CD4-positive, alpha-beta T cell treated with Interleukin-4 for 4 hours (primary cell): ENCODE measurements at regions not wholly inside any gene's neighbourhood (a gene's known extent, or its start where the extent isn't known, plus 50 kb on each side); places are given as distances from the start of the nearest gene placed in this dataset.
"Not testable (repeated sequence)": the region's sequence is repeated elsewhere in the genome, so short reads cannot be mapped to it uniquely, and the experiment has no call there.

Source experiments
- DNase-seq: peaks from one replicate; pipeline ENCODE4 v3.0.0-alpha.2; 2020

DNA sequence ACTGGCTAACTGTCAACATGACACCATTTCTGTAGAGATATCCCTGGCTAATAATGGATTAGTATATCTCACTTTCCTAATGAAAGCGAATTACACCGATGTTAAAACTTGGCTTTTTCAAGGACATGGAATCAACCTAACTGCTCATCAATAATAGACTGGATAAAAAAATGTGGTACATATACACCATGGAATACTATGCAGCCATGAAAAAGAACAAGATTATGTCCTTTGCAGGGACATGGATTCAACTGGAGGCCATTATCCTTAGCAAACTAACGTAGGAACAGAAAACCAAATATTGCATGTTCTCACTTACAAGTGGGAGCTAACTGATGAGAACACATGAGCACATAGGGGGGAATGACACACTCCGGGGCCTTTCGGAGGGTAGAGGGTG is 62.6 kb downstream of the ZIC1 start:
- no peak for DNase-seq

DNA sequence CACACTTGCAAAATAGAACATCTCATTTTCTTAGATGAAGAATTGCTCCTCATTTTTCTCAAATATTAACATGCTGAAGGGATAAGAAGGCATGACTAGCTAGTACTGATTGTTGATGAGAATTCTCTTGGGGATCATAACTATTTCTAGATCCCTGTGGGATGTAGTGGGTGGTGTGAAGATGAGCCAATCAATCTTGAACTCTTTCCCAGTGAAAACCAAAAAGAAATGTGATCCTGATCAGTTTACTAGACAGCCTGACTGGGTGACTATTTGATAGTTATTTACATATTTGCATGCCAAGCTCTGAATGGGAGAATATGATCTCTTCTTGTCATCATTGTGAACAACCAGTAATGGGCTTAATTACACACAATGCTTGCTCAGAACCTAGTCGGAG is 63.7 kb downstream of the ZIC1 start:
- DNase-seq: no peak

- no peak for DNase-seq
Observed at GRCh38 chr3:147483145-147483544, 74.0 kb downstream of the ZIC1 start.

- no peak for DNase-seq
Observed at GRCh38 chr3:147483578-147483977, 74.4 kb downstream of the ZIC1 start.

- DNase-seq: no peak
Observed at GRCh38 chr3:147493065-147493464, 83.9 kb downstream of the ZIC1 start.

DNA sequence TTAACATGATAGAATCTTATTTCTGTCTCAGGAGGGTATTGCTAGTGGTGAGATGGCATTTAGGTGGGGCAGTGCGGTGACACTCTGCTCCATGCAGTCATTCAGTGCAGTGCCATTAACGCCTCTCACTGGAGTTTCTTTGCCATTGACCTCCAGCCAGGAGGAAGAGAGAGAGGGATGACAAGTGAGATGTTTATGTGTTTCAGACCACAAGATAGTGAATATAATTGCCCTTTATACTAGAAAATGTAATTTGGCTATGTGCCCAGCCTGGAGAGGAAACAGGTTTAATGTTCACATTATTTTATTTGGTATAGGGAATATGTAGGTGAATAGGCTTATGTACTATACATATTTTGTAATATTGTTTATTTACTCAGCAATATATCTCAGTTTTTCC is 84.5 kb downstream of the ZIC1 start:
- no peak for DNase-seq

- DNase-seq: no peak
Observed at GRCh38 chr3:147497286-147497685, 88.1 kb downstream of the ZIC1 start.

- DNase-seq: no peak
Observed at GRCh38 chr3:147507638-147508286, 98.6 kb downstream of the ZIC1 start.

GRCh38 chr3:147509448-147509847 is 100.3 kb downstream of the ZIC1 start:
- DNase-seq: no peak

DNA sequence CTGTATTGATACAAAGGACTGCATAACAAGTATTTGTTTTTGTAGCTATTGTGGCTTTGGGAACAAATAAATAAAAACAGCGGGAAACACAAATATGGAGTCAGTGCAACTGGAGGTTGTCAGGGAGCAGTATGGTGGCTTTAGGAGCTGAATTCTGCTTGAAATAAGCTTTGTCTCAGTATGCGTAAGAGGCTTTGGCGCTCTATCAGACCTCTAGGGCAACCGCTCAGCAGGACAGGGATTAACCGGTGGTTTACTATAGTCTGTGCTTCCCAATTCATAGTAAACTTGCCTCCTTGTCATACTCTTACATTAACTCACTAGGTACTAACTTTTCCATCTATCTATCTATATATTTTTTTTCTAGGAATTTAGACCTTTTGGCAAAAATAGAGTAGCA is 104.6 kb downstream of the ZIC1 start:
- DNase-seq: no peak

- no peak for DNase-seq
Observed at GRCh38 chr3:147514366-147515160, 105.4 kb downstream of the ZIC1 start.

DNA sequence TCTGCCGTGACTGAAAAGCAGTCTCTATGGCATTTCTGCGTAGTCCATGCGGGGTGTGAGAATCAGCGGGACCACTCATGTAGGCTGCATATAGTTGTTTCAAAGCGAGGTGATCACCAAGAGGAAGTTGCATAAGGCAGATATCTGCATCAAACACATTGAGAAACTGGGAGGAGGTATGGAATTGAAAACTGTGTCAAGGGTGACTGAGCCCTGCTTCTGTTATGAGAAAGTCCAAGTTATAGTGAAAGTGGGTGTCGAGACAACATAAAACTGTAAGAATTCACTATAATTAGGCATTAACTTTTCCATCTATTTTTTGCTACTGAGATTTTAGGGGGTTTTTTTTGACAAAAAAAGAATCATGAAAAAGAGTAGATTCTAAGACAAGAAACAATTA is 109.3 kb downstream of the ZIC1 start:
- DNase-seq: no peak

- no peak for DNase-seq
Observed at GRCh38 chr3:147521646-147522045, 112.5 kb downstream of the ZIC1 start.

DNA sequence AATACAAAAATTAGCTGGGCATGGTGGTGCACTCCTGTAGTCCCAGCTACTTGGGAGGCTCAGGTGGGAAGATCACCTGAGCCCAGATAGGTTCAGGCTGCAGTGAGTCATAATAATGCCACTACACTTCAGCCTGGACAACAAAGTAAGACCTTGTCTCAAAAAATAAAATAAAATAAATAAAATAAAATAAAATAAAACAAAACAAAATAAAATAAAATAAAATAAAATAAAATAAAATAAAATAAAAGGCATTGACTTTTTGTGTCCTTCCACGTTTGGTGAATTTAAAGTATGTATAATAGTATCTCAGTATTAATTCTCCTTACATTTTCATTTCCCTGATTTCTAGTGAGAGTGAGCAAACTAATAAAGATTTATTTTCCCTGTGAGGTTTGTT is 113.6 kb downstream of the ZIC1 start:
- not testable (repeated sequence) for DNase-seq

- DNase-seq: no peak
Observed at GRCh38 chr3:147529551-147529950, 120.4 kb downstream of the ZIC1 start.

GRCh38 chr3:147538034-147538433 is 128.9 kb downstream of the ZIC1 start:
- no peak for DNase-seq

- DNase-seq: no peak
Observed at GRCh38 chr3:147540921-147541320, 131.8 kb downstream of the ZIC1 start.

GRCh38 chr3:147544290-147544689 is 135.1 kb downstream of the ZIC1 start:
- DNase-seq: no peak

DNA sequence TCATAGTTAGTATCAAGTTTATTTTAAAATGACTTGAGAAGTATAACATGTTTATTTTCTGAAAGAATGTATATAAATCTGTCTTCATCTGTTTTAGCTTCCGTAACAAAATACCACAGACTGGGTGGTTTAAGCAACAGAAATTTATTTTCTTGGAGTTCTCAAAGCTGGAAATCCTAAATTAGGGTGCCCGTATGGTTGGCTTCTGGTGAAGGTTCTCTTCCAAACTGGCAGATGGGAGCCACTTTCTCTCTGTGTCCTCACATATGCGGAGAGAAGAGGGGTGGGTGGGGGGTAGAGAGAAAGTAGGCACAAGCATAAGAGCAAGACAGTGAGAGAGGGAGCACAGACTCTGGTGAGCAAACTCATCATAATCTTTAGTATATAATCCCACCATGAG is 142.3 kb downstream of the ZIC1 start:
- DNase-seq: no peak

DNA sequence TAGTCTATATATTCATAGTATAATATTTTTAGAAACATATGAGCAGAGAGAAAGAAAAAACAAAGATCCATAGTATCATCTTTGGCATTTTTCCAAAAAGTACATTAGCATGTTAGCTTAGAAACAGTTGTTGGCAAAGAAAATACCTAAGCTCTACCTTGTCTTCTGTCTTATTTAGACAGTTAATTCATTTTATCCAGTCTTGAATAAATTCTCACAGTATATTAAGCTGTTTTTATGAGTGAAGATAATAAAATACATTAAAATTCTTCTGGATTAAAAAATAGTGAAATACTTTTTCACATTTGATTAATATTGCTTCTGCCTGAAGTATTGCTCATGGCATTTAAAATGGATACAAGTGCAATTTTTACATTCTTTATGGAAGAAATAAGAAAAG is 145.2 kb downstream of the ZIC1 start:
- DNase-seq: no peak

- DNase-seq: no peak
Observed at GRCh38 chr3:147572970-147573340, 163.8 kb downstream of the ZIC1 start.

DNA sequence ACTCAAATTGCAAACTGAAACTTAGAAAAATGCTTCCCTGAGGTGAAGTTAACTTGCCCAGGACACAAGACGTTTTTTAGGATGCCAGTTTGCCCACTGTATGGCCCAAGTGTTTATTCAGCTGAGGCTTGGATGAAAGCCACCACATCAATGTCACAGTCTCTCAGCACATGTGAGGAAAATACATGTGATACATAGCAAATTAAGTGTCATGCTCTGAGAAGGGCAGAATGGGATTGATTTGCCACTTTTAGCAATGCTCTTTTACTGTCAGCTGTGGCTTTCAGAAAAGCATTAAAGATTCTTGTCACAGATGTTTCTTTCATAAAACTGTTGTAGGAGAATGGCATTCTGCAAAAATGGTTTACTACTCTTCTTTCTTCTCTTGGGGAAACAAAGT is 165.5 kb downstream of the ZIC1 start:
- no peak for DNase-seq

DNA sequence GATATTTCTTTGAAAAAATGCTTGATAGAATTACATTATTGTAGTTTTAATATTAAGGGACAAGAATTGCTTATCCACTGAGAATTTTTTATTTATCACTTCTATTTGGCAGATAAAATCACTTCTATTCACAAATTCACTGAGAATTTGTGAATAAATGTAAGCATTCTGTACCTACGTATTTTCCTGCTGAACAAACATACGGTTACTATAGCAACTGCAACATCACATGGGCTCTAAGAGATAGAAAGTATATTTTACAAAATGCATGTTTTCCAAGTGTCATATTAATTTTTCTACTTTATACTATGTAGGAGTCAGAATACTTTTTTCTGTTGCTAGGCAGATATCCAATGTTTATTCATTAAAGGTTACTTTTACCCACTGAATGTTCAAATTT is 166.2 kb downstream of the ZIC1 start:
- DNase-seq: no peak

DNA sequence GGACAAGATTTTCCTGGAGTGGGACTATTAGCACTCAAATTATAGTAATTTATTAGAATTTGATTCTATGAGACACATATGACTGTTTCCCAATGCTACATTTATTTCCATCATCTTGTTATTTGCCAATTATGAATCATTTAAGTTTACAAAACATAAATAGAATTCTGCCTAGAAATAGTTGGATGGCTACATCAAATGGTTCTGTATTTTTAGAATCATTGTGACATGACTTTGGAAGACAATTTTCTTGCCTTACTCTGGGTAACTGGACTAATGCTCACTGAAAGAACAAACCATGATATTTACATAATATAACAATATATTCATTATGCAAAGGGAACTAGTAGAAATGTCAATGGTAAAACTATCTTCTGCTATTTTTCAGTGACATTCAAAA is 173.5 kb downstream of the ZIC1 start:
- no peak for DNase-seq

- no peak for DNase-seq
Observed at GRCh38 chr3:147589016-147589415, 179.9 kb downstream of the ZIC1 start.
